ENCODE measurements at regions not wholly inside any gene's neighbourhood (a gene's known extent, or its start where the extent isn't known, plus 50 kb on each side); places are given as distances from the start of the nearest gene placed in this dataset.
A peak's percentile ranks its signal among the peaks of the same experiment; 100 is the strongest.
"Not testable (repeated sequence)": the region's sequence is repeated elsewhere in the genome, so short reads cannot be mapped to it uniquely, and the experiment has no call there.

DNA sequence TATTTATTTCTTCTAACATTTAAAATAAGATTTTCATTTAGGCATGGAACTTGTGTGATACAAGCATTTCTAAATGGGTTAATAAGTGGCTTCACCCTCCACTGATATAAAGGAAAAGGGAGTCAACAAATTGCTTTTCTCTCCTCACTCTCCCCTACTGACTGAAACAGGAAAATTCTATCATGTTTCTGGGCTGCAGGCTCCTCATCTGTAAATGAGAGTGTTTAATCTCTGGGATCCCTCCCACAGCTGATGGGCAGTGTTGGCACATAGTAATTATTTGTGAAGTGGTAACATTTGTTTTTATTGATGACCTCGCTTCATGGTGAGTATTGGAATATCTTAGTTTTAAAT lies 69.8 kb upstream of the WARS2 start:
- Mint-ChIP-seq H3K4me1 (ENCODE audit: low read depth) (no peaks in the 10 kb centered on the region), H3K27ac (no peak overlapping the region), H3K36me3 (ENCODE audit: low read depth) (no peaks in the 10 kb centered on the region), H3K9me3 (no peaks in the 10 kb centered on the region), H3K4me3 (no peak overlapping the region), H3K27me3 (ENCODE audit: insufficient read depth) (no peaks in the 10 kb centered on the region)
- TF ChIP-seq, protein P1, sequence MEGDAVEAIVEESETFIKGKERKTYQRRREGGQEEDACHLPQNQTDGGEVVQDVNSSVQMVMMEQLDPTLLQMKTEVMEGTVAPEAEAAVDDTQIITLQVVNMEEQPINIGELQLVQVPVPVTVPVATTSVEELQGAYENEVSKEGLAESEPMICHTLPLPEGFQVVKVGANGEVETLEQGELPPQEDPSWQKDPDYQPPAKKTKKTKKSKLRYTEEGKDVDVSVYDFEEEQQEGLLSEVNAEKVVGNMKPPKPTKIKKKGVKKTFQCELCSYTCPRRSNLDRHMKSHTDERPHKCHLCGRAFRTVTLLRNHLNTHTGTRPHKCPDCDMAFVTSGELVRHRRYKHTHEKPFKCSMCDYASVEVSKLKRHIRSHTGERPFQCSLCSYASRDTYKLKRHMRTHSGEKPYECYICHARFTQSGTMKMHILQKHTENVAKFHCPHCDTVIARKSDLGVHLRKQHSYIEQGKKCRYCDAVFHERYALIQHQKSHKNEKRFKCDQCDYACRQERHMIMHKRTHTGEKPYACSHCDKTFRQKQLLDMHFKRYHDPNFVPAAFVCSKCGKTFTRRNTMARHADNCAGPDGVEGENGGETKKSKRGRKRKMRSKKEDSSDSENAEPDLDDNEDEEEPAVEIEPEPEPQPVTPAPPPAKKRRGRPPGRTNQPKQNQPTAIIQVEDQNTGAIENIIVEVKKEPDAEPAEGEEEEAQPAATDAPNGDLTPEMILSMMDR (IDR thresholded peaks at IDR 0.05) = no peak
- no peak for DNase-seq

DNA sequence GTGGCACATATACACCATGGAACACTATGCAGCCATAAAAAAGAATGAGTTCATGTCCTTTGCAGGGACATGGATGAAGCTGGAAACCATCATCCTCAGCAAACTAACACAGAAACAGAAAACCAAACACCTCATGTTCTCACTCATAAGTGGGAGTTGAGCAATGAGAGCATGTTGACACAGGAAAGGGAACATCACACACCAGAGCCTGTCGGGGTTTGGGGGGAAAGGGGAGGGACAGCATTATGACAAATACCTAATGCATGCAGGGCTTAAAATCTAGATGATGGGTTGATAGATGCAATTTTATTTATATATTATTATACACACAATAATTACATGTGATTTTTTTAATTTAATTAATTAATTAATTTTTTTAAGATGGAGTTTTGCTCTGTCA lies 72.8 kb upstream of the WARS2 start:
- not testable (repeated sequence) for H3K4me3 Mint-ChIP-seq; H3K27me3 Mint-ChIP-seq (ENCODE audit: insufficient read depth); H3K4me1 Mint-ChIP-seq (ENCODE audit: low read depth); DNase-seq; H3K9me3 Mint-ChIP-seq; H3K27ac Mint-ChIP-seq; H3K36me3 Mint-ChIP-seq (ENCODE audit: low read depth)

DNA sequence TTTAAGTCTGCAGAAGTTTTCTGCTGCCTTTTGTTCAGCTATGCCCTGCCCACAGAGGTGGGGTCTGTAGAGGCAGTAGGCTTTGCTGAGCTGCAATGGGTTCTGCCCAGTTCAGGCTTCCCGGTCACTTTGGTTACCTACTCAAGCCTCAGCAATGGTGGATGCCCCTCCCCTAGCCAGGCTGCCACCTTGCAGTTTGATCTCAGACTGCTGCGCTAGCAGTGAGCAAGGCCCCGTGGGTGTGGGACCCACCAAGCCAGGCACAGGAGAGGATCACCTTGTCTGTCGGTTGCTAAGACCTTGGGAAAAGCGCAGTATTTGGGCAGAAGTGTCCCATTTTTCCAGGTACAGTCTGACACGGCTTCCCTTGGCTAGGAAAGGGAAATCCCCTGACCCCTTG lies 74.5 kb upstream of the WARS2 start:
- not testable (repeated sequence) for H3K4me1 Mint-ChIP-seq (ENCODE audit: low read depth); H3K4me3 Mint-ChIP-seq; H3K9me3 Mint-ChIP-seq; DNase-seq; H3K36me3 Mint-ChIP-seq (ENCODE audit: low read depth); H3K27ac Mint-ChIP-seq; H3K27me3 Mint-ChIP-seq (ENCODE audit: insufficient read depth)

DNA sequence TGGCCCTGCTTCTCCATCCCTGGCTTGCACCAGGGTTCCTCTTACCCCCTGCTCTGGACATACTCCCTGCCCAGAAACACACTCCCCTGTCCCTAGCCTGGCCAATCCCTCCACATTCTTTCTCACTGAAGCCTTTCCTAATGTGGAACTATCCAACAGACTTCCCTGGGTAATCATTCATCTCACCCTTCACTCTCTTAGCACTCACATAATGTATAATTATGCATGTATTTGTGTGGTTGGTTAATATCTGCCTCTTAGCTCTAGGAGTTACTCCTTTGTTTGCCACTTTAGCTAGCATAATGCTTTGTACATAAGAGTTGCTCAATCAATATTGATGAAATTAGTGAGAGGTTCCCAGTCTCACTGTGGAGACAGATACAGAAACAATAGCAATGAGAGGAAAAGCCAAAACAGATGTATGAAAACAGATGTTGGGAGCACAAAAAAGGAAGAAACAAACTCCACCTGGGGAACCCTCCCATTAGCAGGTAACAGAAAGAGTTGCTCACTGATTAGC lies 76.9 kb upstream of the WARS2 start:
- no peak overlapping the region for H3K4me3 Mint-ChIP-seq
- TF ChIP-seq, protein P1 (IDR thresholded peaks at IDR 0.05) = no peak
- no peaks in the 10 kb centered on the region for H3K36me3 Mint-ChIP-seq (ENCODE audit: low read depth)
- DNase-seq = no peak
- H3K4me1 Mint-ChIP-seq (ENCODE audit: low read depth) = peaks cover 9% of the 10 kb centered on the region
- H3K9me3 Mint-ChIP-seq = no peaks in the 10 kb centered on the region
- H3K27me3 Mint-ChIP-seq (ENCODE audit: insufficient read depth) = no peaks in the 10 kb centered on the region
- H3K27ac Mint-ChIP-seq = no peak overlapping the region

DNA sequence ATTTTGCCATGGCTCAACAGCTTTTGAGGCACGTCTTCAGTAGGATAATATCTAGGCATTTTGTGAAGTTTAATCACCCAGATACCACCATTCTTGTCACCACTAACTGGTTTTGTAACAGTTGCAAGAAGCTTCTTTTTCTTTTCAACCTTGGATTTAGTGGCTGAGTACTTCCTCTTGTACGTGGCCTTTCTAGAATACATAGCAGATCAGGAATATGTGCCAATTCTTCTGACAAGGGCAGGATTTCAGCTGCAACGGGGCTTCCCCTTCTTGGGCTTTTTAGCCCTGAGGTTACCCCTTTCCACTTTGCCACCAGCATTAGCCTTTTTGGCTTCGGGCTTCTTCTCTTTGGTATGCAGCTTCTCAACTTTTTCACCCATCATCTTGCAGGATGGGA lies 79.3 kb upstream of the WARS2 start:
- H3K4me3 Mint-ChIP-seq = no peak overlapping the region
- no peaks in the 10 kb centered on the region for H3K36me3 Mint-ChIP-seq (ENCODE audit: low read depth)
- H3K9me3 Mint-ChIP-seq = no peaks in the 10 kb centered on the region
- DNase-seq = no peak
- H3K4me1 Mint-ChIP-seq (ENCODE audit: low read depth) = peaks cover 9% of the 10 kb centered on the region
- H3K27ac Mint-ChIP-seq = no peak overlapping the region
- TF ChIP-seq, protein P1 (IDR thresholded peaks at IDR 0.05) = no peak
- peaks cover 3% of the 10 kb centered on the region; the same call in 1 of the 2 replicates for H3K27me3 Mint-ChIP-seq (ENCODE audit: insufficient read depth)

DNA sequence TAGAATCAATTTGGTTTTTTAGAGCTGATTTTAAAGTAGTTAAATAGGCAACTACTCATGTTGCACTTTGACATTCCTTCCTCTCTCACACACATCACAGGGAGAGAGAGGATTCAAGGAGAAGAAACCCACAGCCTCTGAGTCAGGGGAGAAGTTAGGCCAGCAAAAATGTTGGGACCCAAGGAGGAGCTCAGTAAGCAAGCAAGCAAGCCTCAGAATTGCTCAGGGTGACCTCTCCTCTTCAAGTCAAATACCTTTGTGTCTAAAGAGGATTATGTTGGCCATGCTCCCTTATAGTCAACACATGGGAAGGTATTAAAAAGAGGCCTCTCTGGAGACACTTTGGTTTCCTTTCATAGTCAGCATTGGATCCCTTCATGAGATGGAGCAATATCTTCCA lies 80.5 kb upstream of the WARS2 start:
- H3K27me3 Mint-ChIP-seq (ENCODE audit: insufficient read depth) = peaks cover 3% of the 10 kb centered on the region; the same call in 1 of the 2 replicates
- TF ChIP-seq, protein P1 (IDR thresholded peaks at IDR 0.05) = no peak
- H3K4me1 Mint-ChIP-seq (ENCODE audit: low read depth) = peaks cover 9% of the 10 kb centered on the region
- no peaks in the 10 kb centered on the region for H3K9me3 Mint-ChIP-seq
- peak; percentile 62 for DNase-seq
- no peak overlapping the region for H3K4me3 Mint-ChIP-seq
- no peak overlapping the region for H3K27ac Mint-ChIP-seq
- no peaks in the 10 kb centered on the region for H3K36me3 Mint-ChIP-seq (ENCODE audit: low read depth)

DNA sequence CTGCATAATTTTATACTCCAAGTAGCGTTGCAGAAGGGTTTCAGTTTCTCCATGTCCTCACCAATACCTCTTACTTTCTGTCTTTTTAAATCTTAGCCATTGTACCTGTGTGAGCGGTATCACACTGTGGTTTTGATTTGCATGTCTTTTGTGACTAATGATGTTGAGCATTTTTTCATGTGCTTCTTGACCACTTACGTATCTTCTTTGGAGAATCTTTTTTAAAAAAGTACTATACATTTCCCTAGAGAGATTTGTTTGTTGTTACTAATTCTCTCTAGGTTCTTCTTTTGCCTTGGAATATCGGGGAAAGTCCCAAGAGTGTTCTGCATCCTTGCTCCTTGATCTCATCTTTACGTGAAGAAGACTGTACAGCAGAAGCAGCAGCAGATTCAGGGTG lies 81.8 kb upstream of the WARS2 start:
- H3K4me1 Mint-ChIP-seq (ENCODE audit: low read depth) = peaks cover 11% of the 10 kb centered on the region

More for the DNA sequence above, 81.8 kb upstream of the WARS2 start:
- H3K27me3 Mint-ChIP-seq (ENCODE audit: insufficient read depth) = peaks cover 3% of the 10 kb centered on the region; the same call in 1 of the 2 replicates
- TF ChIP-seq, protein P1 (IDR thresholded peaks at IDR 0.05) = no peak
- no peaks in the 10 kb centered on the region for H3K36me3 Mint-ChIP-seq (ENCODE audit: low read depth)
- no peak overlapping the region for H3K27ac Mint-ChIP-seq
- no peak overlapping the region for H3K4me3 Mint-ChIP-seq
- DNase-seq = no peak
- no peaks in the 10 kb centered on the region for H3K9me3 Mint-ChIP-seq
